HG03442 (cell line): ENCODE measurements at regions not wholly inside any gene's neighbourhood (a gene's known extent, or its start where the extent isn't known, plus 50 kb on each side); places are given as distances from the start of the nearest gene placed in this dataset.

Experiments used
- ATAC-seq: cut with Tn5 transposase; IDR thresholded peaks from one replicate; pipeline ENCODE4 v1.9.1; 2021; ENCODE audit warnings: mild to moderate bottlenecking, moderate library complexity; ENCODE audit not compliant: unreplicated experiment

DNA sequence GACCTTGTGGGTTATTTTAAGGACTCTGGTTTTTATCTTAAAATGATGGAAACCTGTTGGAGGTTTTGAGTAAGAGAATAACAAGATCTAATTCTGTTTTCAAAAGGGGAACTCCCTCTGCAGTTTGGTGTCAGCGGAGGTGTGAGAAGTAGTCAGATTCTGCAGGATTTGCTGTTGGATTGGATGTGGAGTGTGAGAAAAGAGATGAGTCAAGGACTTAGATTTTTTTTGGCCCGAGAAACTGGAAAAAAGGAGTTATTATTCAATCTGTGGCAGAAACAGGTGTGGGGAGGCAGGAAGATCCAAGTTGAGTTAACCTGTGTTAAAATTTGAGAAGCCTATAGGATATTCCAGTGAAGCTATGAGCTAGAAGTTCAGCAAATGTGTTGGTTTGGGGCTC is 337.2 kb upstream of the FANCL start:
- ATAC-seq: no peak

DNA sequence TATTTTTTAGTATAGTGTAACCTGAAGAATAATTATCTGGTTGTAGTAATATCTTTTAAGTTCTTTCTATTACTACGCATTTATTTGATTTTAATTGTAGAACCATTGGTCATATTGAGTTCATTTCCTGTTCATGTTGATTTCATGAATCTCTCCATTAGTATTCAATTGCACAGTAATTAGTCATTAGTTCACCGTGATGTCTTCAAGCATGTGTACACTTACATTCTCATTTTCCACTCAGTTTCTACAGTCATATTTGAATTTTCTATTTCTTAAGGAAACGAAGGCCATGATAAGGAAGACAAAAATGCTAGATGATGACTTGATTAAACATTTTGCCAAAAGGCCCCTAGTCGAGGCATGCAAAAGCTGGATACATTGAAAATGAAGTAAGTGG is 333.7 kb upstream of the FANCL start:
- ATAC-seq: no peak

DNA sequence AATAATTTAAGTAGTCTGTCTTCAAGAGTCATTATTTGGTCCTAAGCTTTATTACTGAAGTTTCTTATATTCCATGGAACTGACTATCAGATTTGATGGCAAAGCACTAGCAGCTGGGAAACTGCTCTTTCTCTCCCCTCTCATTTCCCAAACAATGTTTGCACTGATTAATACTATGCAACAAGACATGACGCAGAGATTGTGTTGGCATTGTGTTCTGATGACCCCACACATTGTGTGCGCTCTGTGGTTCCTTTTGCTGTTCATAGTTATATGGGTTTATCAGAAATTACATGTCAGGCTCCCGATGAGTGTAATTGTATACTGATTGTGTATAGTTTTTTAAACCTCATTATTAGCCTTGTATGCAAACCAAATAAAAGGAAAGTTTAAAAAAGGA is 331.6 kb upstream of the FANCL start:
- ATAC-seq: no peak

DNA sequence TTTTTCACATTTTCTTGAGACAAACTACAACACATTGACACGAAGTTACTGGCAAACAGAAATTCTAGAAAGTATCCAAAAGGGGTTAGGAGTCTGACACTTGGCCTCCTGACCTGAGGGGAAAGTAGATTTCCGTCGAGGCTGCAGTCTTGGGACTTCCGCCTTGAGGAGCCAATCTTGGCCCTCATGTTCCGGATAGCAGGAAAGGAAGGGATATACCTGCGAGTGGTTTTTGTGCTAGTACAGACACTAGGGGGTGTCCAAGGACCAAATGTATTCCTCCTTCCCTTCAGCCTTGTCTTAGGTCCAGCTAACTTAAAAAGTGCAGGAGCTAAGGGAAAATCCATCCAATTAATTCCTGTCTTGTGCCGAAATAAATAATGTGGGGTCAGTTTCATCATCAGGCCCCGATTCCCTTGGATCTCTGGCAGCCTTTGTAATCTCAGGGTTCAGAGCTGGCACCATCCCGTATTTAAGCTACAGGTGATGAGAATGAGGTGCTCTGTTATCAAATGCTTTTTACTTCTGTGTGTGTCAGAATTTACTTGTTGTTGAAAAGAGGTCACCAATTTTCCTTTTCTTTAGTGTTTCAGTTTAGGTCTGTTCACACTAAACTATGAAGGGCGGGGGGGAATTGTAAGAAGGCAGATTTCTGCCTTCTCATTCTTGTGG is 330.2 kb upstream of the FANCL start:
- peak; percentile 90 for ATAC-seq

DNA sequence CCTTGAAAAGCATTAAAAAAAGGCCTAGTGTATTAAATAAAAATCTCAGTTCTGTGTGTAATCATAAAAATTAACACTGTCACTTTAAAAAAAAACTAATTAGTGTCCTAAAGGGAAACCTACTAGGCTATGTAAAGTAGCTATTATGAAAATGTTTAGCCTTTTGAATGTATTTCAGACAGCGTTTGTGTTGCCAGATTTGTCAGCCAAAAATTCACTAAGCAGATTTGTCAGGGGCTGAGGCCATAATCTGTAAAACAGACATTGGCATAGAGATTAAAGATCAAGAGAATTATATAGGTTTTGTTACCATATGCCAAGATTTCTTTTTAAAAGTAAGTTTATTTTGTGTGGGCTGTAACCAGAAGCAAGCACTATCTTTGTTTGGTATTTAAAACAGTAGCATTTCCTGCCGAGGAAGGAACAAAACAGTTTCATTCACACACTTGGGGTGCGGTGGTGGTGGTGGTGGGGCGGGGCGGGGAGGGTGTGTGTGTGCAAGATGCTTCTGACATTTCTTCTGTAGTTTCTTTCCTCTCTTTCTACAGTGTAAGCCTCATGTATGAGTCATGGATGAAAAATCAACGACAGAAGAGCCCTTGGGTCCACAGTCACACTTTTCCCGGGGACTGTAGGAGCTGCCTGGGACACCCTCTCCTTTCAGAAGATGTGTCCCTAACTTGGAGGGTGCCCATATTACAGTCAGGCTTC is 328.5 kb upstream of the FANCL start:
- ATAC-seq: no peak

DNA sequence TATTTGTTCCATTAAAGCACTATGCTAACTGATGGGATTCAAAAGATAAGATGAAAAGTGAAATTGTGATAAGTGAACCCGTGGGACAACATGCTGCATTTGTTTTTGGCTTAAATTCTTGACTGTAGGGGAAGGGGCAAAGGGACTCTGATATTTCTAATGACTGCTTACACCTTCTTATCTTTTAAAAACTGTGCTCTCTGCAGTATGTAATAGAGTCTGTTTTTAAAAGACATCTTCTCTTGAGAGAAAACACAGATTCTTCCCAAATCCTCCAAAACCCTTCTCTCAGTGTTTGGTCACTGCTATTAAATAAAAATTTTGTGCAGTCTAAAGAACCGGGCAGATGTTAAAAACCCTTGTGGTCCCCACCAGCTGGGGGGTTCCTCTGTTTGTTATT is 327.8 kb upstream of the FANCL start:
- ATAC-seq: no peak

DNA sequence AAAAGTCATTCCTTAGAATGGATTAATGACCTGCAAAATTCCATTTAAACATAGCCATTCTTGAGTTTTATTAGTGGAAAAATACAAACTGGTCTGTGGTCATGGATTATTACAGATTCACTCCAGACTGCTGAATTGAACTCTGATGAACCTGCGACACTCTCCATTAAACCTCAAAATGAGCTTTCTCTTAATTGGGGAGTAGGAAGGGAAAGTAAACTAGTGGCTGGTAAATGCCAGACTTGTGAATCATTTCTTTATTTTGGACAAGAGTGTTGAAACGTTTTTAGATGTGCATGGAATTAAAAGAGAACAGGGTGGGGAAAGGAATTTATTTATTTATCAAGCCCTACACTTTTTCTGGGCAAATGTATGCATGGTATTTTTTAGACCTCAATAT is 321.2 kb upstream of the FANCL start:
- ATAC-seq: no peak

DNA sequence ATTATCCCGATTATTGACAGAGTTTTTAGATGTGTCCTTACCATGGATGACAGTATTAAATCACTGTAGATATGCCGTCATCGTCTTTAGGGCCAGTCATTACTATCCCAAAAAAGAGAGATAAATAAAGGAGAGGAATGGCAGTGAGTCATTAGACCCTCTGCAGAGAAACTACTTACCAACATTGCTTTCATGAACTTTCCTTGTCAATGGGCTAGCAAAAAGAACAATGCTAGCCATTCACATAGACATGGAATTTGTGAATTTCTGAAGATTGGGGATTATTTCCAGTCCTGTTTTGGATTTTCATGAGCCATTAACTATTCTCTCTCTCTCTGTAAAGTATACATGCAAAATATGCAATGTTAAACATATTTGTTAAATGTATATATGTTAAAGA is 319.4 kb upstream of the FANCL start:
- ATAC-seq: no peak

DNA sequence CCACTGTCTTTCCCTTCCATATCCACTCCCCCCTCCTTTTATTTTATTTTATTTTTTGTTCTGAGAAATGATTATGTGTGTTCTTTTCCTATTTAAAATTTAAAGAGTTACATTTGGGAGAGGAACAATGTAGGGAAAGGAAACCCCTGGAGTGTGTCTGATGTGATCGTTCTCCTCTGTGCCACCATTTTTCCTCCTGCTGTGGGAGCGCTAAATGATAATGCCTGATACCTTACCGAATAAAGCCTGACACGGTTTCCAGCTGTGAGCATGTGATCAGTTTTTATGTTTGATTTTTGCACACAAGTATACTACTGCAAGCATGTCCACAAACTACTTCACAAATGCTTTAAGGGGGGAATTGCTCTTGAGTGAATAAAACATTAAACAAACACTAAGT is 317.8 kb upstream of the FANCL start:
- ATAC-seq: no peak

DNA sequence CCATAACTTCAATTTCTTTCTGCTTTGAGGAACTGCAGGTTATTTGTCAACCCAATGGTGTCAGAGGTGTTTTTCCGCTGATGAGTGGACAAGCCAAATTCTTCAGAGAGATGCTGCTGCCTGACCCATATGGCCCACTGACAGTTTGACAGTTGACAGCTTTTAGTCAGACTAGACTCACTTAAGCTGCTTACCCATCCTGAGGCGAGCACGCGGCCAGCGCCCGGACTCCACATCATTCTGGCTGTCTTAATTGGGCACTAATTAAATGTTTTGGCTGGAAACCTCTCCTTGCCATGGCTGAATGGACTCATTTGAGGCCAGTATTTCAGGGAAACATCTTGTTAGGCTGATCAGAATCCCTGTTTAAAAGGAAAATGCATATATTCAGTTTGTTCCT is 316.1 kb upstream of the FANCL start:
- ATAC-seq: no peak

DNA sequence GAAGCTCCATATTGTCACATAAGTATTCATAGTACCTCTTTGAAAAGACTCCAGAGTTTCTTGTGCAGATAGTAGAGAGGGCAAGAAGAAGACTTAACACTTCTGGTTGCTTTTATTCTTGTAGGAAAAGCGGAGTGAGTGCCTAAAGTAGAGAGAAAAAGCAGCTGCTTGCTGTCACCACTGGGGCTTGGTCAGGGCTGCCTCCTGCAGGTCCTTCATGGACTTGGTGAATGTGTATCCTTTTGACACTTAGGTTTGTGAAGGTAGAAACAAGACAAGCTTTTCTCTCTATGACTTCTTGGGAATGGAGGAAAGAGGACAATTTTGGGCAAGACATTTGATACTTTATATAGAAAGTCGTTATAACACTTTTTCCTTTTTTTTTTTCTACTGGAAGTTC is 312.8 kb upstream of the FANCL start:
- no peak for ATAC-seq

DNA sequence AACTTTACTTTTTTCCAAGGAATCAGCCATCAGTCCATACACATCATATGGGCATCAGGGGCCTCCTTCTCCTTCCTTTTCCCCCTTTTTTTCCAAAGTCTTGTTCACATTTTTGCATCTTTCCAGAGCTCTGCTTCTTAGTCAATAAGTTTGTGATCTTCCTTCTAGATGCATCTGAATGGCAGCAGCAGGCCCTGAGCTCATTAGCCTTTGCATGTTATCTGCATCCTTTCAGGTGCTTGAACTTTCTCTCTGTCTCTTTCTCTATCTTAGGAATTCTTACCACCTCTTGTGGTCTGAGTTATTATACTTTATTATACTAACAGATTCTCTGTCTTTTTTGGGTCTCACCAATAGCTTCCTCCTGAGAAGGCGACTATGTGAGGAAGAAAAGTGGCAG is 312.4 kb upstream of the FANCL start:
- ATAC-seq: no peak

DNA sequence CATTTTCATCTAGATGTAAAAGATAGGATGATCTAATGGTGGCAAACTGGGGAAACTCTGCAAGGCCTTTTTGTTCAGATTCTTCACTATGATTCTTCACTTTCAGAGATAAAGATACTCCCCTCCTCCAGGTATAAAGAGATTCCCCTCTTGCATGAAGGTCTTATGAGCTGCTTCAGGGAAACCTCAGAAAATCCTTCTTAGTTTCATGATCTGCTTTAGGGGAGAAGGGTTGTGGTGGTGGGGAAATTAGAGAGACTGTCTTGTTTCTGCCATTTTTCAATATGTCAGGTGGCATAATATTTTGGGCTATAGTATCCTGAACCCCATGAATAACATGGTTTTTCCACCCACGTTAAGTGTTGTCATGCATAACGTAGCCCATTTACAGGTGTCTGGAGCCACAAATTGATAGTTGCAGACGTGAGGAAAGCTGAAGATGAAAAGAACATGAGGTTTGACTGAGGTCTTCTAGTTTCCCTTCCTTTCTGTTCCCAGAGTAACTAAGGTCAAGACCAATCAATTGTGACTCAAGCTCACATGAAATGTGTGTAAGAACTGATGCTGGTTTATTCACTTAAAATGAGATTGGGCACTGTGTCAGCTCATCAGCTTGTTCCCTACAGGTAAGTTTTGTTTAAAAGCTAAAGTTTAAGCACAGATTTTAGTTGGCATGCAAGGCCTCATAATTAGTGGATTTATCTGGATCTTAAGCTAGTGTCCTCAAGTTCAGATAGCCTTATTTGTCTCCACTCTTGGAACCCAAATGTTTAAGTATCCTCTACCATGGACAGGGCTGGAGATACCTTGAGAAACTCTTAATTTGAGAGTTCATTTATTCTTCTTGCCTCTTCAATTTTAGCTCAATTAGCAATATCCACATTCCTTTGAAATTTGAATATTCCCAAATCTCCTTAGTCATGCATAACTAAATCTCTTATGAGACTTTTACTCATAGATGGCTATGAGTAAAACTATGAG is 304.5 kb upstream of the FANCL start:
- ATAC-seq: peak; percentile 35

DNA sequence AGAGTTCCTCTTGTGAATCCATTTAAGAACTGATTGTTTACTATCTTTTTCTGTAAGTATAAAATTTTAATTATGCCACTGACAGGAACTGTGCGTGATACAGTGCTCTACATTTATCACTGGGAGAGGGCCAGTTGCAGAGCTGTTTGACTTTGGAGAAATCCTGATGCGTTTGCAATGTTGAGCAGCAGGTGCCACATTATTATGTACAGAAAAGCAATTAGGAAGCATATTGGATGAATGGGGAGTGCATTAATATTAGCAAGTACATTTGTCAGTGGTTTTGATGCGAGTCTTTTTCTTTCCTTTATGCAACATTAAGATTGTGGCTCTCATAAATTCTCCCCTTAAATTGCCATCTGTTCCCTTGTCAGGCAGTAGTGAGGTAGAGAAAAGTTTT is 302.3 kb upstream of the FANCL start:
- no peak for ATAC-seq

DNA sequence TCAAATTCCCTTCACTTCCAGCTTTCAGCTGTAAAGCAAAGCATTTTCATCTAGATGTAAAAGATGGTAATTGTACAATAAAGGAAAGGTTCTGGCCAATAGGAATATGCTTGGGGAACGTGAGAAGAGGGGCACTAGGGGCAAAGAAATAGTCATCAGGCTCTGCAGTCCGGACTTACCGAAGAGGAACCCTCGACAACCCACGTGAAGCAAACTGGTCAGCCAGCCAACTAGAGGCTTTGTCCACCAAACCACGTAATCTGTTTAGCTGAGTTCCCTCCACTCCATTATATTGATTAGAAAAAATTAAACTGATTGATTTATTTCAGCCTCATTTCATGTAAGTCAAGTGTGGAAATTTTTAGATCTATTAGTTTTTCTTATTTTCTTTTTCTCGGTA is 300.4 kb upstream of the FANCL start:
- ATAC-seq: no peak

DNA sequence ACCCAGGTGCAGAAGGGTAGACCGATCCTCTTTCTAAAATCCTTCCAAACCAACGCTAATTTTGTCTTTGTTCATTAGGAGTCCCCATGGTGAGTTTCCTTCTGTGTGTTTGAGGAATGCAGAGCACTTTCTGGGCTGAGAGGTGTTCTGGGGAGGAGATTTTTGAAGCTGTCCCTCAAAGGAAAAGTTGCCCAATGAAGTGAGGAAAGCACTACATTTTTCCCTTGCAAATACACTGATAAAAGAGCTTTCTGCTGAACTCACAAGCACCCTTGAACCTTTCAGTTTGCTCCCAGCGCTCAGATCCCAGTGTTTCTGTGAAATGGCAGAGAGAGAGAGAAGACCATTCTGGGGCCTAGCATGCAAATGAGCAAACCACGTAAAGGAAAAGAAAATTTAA is 299.6 kb upstream of the FANCL start:
- no peak for ATAC-seq

DNA sequence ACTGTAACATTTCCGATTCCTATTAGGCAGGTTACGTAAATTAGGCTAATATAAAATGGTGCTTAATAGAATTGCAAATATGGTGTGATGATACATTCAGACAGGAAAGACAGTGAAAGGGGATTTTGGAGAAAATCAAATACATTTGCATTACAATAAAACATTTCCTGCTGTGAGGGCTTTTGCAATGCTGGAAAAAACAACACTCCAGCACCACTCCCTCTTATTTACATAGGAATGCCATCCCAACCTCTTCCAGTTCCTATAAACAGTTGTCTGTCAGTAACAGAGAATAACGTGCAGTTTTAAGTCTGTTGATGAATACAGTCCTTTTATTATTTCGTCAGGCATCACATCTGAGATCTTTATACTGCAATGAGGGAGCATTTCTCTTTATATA is 298.8 kb upstream of the FANCL start:
- ATAC-seq: no peak

DNA sequence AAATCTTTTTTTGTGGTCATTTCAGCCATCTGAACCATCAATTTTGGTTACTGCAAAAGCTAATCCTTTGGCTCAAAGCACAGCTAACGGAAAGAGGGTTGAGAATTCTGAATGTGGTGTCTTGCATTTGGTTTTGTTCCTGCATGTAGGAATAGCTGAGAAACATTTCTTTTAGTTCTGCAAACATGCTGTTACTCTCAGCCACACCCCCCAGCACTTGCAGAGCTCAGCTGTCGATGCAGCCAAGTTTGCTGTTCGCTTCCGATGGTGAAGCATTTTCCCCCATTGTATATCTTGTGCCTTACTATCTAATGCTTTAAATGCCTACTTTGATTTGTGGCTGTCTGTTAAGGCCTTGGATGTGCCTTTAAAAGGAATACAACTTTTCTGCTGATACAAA is 294.9 kb upstream of the FANCL start:
- ATAC-seq: no peak

DNA sequence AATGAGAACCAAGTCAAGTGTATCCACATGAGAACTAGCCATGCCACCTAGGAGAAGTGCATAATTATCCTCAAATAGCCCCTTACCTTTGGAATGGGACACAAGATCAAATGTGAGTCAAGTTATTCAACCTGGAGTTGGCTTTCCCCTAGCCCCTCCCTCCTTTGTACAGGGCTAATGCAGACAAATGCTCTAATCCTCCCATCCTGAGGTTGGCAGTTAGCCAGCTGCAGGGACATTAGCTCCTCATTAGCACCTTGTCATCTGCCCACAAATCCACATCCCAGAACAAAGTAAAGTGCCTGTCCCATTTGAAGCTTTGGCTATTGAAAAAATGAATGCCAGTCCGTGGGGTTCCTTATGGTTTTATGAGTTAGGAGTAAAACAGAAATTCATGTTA is 294.1 kb upstream of the FANCL start:
- ATAC-seq: no peak

DNA sequence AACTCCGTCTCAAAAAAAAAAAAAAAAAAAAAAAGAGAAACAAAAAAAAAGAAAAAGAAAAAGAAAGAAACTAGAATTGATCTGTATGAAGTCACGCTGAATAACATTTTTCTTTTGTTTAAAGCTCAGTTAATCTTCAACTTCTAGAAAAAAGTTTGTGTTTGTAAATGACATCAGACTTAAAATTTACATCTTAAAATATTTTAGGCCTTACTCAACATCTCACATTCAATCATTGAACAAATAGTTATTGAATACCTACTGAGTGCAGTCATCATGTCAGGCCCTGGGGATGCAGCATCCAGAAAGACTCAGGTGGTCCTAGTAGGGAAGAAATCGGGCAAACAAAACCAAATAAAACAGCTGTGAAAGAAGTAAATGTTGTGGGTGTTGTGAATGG is 292.3 kb upstream of the FANCL start:
- no peak for ATAC-seq

DNA sequence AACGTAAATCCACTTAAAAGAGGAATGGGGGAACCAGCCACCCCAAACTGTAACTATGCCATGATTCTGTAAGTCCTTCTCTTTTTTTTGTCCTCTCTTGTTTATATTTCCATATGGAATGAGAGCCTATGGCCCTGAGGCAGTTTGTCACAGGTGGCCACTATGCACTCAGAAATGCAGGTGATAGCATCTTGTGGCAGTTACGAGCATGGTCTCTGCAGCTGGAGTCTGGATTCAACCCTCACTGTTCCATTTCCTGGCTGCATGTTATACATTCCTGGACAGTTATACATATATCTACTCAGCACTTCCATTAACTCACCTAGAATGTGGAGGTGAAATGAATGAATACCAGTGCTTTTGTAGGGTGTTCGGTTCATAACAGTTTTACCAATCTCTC is 291.5 kb upstream of the FANCL start:
- no peak for ATAC-seq

DNA sequence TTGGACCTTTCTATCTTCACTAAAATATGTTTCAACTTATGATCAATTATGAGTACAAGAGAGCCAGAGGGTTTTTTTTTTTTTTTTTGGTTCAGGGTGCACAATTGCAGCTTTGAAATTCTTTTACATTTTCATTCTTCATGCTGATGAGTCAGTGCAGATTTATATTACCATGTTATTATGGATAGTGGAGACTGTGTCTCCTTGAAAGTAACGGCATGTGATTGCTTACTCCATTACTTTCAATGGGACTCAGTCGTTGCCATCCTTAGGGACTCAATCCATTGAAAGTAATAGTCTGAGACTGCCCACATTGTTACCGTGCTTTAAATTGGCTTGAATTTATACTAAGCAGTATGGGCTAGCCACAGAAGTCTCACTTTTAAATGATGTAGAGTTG is 286.5 kb upstream of the FANCL start:
- ATAC-seq: no peak
